ENCODE measurements at regions not wholly inside any gene's neighbourhood (a gene's known extent, or its start where the extent isn't known, plus 50 kb on each side); places are given as distances from the start of the nearest gene placed in this dataset.
A peak's percentile ranks its signal among the peaks of the same experiment; 100 is the strongest.
"Not testable (repeated sequence)": the region's sequence is repeated elsewhere in the genome, so short reads cannot be mapped to it uniquely, and the experiment has no call there.

- not testable (repeated sequence) for DNase-seq
Observed at GRCh38 chr2:111445191-111445929, 324.6 kb downstream of the BCL2L11 start.

GRCh38 chr2:111445941-111446340 is 325.2 kb downstream of the BCL2L11 start:
- not testable (repeated sequence) for DNase-seq

GRCh38 chr2:111447482-111447881 is 326.8 kb downstream of the BCL2L11 start:
- not testable (repeated sequence) for DNase-seq

DNA sequence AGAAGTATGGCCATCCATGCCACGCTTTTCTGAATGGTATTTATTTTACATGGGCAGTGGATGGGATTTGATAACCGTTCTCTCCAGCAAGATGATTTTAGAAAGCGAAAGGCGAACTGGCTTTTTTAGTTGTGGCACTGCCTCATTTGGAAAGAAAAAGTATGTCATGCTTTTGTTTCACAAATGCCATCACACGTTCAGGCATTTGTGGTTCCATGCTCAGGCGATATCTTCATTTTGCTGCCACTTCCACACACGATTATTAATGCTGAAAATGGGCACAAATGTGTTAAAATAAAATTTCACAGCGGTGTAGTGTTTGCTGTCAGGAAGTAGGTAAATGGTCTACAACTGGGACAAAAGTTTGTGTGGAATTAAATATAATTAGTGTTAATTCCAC is 328.1 kb downstream of the BCL2L11 start:
- DNase-seq = not testable (repeated sequence)

- DNase-seq = not testable (repeated sequence)
Observed at GRCh38 chr2:111450526-111450925, 329.8 kb downstream of the BCL2L11 start.

- DNase-seq = not testable (repeated sequence)
Observed at GRCh38 chr2:111451692-111452199, 331.0 kb downstream of the BCL2L11 start.

DNA sequence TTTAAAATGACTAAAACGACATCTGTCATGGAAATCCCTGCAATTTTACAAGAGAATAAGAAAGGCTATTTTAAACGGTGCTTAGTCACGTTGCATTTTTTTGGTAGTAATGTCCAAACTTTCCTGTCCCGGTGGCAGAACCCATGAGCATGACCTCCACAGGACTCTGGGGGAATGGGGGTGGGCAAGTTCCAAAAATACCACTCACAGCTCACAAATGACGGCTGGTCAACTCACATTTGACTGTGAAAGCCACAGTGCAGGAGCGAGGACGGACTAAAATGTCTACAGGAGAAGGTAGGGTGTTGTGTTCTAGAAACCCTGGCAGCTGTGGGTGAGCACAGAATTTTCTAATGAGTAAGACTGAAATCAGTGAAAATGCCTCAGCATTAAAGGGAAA is 331.5 kb downstream of the BCL2L11 start:
- not testable (repeated sequence) for DNase-seq

DNA sequence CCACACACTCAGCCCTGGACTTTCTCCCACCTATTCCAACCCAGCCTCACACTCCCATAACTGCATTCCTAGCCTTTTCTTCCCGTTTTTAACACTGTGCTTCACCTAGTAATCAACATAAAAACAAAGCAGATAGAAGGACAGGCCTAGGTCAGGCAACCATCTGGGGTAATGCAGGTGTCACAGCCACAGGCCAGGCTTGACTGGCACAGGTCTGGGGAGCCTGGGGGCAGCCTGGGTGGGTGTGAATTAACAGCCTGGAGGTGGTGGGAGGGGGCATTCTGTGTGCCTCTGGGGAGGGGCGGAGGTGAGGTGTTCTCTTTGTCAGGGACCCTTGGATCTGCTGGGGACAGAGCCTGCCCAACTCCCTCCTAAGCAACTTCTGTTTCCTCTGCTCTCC is 332.6 kb downstream of the BCL2L11 start:
- DNase-seq = not testable (repeated sequence)

DNA sequence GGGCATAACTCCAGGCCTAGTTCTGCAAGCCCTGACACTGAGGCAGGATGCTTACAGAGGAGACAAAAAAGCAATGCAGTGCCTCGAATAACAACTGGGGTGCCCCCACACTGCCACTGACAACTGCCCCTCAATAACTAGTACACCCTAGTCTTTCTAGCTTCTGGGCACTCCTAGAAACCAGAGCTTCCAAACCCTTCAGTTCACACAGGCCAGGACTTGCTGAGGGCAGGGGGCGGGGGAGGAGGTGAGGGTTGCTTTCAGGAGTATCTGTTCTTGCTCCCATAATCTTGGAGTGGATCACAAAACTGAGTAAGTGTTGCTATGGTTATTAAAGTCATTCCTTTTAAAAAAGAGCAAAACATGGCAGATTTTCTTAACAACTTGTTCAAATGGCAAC is 333.1 kb downstream of the BCL2L11 start:
- DNase-seq = not testable (repeated sequence)

DNA sequence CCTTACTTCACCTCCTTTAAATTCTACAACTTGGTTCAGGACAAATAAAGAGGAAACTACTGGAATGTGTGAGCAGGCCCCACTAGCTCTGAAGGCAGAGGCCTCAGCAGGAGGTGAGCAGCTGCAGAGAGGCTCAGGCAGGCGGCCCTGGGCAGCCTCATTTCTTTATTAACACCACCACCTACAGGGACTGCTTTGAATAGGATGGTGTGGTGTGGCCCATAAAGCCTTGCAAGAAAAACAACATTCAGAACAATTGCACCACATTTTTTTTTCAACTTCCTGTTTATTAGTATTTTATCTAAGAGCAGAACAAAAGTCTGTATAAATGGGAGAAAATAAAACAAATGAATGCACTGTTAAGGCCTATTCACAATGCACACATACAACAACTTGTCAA is 333.7 kb downstream of the BCL2L11 start:
- peak in 2 of 3 donors; percentile 17 to 52 for DNase-seq

- DNase-seq = peak in 1 of 3 donors; percentile 26
Observed at GRCh38 chr2:111455016-111456015, 334.6 kb downstream of the BCL2L11 start.

- DNase-seq = not testable (repeated sequence)
Observed at GRCh38 chr2:111457191-111457590, 336.5 kb downstream of the BCL2L11 start.

- not testable (repeated sequence) for DNase-seq
Observed at GRCh38 chr2:111460901-111461300, 340.2 kb downstream of the BCL2L11 start.

DNA sequence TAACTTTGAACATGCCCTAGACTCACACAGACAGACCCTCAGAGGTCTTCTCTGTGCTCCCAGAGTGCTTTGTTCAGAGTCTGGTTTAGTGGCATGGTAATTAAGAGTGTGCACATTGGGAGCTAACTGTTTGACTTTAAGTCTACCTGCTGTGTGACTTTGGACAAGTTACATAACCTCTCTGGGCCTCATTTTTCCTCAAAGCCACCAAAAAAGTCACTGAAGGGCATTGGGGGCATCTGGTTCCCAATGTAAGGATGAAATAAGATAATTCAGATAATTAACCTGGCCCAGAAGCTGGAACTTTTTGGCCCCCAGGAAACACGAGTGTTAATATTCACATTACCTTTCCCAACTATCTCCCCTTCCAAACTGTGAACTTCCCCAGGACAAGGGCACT is 341.1 kb downstream of the BCL2L11 start:
- not testable (repeated sequence) for DNase-seq

GRCh38 chr2:111462572-111462971 is 341.9 kb downstream of the BCL2L11 start:
- DNase-seq = not testable (repeated sequence)

- not testable (repeated sequence) for DNase-seq
Observed at GRCh38 chr2:111463238-111463848, 342.6 kb downstream of the BCL2L11 start.

DNA sequence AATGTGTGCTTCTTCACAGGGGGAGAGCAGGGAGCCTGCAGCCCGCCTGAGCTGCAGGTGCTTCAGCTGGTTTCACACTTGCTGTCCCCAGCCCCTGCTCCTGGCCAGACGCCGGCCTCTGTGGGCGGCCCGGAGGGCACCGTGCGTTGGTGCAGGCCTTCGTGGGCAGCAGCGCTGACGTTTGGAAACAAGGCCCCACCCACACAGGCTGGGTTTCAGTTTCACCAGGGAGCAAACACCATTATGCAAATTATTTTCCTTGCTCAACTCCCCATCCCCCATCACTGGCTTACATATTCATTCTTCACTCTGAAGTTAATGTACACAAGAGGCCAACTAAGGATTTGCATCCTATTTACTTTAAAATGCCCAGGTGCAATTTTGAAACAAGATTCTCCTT is 343.2 kb downstream of the BCL2L11 start:
- DNase-seq = not testable (repeated sequence)

- peak in 1 of 3 donors; percentile 11 for DNase-seq
Observed at GRCh38 chr2:111464367-111464766, 343.7 kb downstream of the BCL2L11 start.

DNA sequence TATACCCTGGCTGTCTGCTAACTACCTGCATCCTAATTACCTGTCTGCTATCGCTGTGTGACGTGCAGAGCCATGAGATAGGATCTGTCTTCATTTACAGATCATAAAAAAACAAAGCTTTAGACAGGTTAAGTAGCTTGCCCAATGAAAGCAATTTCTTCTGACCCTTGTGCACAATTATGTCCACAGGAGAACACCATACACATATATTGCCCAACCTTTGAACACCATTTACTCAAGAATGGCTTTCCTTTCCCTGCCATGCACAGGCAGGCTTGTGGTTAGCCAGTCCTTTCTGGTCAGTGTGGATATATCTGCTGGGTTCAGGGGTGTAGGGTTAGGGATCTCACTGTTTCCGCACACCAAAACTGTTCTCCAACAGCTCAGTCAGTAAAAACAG is 344.8 kb downstream of the BCL2L11 start:
- not testable (repeated sequence) for DNase-seq

- DNase-seq = not testable (repeated sequence)
Observed at GRCh38 chr2:111466744-111467143, 346.0 kb downstream of the BCL2L11 start.

DNA sequence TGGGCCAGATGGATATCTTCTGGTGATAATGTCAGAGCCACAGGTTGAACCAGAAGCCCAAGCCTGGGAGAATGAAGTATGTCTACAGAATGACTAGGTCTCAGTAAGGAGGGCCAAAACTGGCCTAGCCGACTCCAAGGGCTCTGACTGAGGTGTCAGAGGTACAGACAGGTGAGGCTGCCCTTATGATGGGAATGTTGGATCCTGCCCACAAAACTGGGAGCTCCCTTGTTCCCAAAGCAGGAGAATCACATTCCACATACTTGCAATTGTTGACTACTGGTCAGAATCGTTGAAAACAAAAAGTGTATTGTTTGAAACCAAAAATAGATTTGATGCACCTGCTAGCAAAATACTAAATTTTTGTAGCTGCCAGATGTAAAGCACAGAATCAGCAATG is 350.2 kb downstream of the BCL2L11 start:
- not testable (repeated sequence) for DNase-seq
